ENCODE measurements at regions not wholly inside any gene's neighbourhood (a gene's known extent, or its start where the extent isn't known, plus 50 kb on each side); places are given as distances from the start of the nearest gene placed in this dataset.

DNA sequence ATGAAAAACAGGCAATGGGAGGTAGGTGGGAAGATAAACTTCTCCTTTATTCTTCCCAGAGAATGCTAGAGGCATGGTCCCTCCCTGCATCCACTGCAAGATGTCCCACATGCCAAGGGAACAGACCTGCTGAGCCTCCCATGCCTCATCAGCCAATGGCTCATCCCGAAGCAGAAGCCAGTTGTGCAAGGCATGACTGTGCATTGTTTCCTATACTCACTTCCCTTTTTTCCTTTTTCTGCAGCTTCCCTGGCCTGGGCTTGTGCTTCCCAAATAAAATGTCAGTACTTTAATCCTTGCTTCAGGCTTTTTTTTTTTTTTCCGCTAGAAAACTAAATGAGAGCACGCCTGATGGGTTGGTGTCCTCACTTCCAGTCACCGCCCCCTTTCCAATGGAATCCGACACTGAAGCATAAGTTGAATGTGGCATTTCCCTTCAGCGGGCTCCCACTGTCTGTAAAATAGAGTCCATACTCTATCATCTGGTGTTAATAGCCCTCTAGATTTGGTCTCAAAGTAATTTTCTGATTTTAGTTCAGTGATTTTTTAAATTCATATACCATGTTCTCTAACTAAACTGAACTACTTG, 239.0 kb upstream of the JADE1 start:
- H3K27me3 Mint-ChIP-seq: peaks cover 29% of the 10 kb centered on the region
- Histone ChIP-seq H3K9ac (ENCODE audit: low read length) (no peak overlapping the region), H3K36me3 (replicated peaks in 1 of 2; ENCODE audit: control extremely low read depth in 1 of 2, control insufficient read depth in 1 of 2, extremely low read depth in 1 of 2, insufficient read depth in 2 of 2, low read length in 1 of 2) (no peaks in the 10 kb centered on the region), H3K27me3 (replicated peaks in 1 of 4; ENCODE audit: control extremely low read depth in 1 of 4, control insufficient read depth in 3 of 4, insufficient read depth in 4 of 4, low read length in 3 of 4) (no peaks in the 10 kb centered on the region), H3K4me1 (ENCODE audit: control insufficient read depth in 2 of 2, insufficient read depth in 2 of 2, low read length in 2 of 2) (no peaks in the 10 kb centered on the region), H3K4me2 (replicated peaks; ENCODE audit: low read depth, low read length, poor library complexity, severe bottlenecking) (no peak overlapping the region), H4K20me1 (ENCODE audit: control insufficient read depth, insufficient read depth, low read length, poor library complexity, severe bottlenecking) (no peaks in the 10 kb centered on the region), H3K79me2 (ENCODE audit: control insufficient read depth, insufficient read depth, low read length) (no peaks in the 10 kb centered on the region), H3K4me3 (ENCODE audit: control extremely low read depth in 1 of 5, extremely low read depth in 1 of 5, insufficient read depth in 1 of 5, low read depth in 2 of 5, low read length in 4 of 5) (no peak overlapping the region), H2AFZ (ENCODE audit: insufficient read depth, low read depth, low read length, poor library complexity, severe bottlenecking) (no peak overlapping the region), H3K27ac (ENCODE audit: low read length in 2 of 2) (no peak overlapping the region), H3K9me3 (ENCODE audit: control extremely low read depth in 1 of 3, control insufficient read depth in 2 of 3, insufficient read depth in 1 of 3, low read length in 2 of 3) (no peaks in the 10 kb centered on the region)
- intact Hi-C loops (cut with micrococcal nuclease): no loop called here
- H3K4me1 Mint-ChIP-seq: no peaks in the 10 kb centered on the region
- ChIA-PET POLR2A (no interaction called here), CTCF (no interaction called here)
- ATAC-seq (ENCODE audit: low read depth) (no peak), DNase-seq (no peak)
- 17% methylated on average over 1 of the region's 6 CpGs for WGBS (ENCODE audit: insufficient coverage)
- no peak for TF ChIP-seq EZH2 (IDR thresholded peaks at IDR 0.05; ENCODE audit: borderline replicate concordance, insufficient read depth, low read depth, low read length, poor library complexity, severe bottlenecking)
- TF ChIP-seq, protein P1, sequence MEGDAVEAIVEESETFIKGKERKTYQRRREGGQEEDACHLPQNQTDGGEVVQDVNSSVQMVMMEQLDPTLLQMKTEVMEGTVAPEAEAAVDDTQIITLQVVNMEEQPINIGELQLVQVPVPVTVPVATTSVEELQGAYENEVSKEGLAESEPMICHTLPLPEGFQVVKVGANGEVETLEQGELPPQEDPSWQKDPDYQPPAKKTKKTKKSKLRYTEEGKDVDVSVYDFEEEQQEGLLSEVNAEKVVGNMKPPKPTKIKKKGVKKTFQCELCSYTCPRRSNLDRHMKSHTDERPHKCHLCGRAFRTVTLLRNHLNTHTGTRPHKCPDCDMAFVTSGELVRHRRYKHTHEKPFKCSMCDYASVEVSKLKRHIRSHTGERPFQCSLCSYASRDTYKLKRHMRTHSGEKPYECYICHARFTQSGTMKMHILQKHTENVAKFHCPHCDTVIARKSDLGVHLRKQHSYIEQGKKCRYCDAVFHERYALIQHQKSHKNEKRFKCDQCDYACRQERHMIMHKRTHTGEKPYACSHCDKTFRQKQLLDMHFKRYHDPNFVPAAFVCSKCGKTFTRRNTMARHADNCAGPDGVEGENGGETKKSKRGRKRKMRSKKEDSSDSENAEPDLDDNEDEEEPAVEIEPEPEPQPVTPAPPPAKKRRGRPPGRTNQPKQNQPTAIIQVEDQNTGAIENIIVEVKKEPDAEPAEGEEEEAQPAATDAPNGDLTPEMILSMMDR (IDR thresholded peaks at IDR 0.05): no peak
- no peak overlapping the region for H3K27ac Mint-ChIP-seq
- no peaks in the 10 kb centered on the region for H3K9me3 Mint-ChIP-seq (ENCODE audit: insufficient read depth)
- H3K4me3 Mint-ChIP-seq: no peak overlapping the region

DNA sequence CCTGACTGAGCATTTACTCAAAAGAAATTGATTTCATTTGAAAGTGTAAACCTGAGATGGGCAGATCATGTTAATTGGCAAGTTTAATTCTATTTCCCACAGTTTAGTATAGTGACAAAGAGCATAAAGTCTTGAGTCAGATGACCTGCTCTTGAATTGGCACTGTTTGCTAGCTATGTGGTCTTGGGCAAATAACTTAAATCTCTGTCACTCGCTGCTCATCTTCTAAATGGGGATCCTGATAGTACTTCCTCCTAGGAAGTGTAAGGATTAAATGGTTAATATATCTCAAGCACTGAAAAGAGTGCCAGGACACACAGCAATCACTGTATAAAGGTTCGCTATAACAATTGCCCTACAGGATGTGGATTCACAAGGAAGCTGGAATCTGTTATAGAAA, 242.8 kb upstream of the JADE1 start:
- DNase-seq (no peak), ATAC-seq (ENCODE audit: low read depth) (no peak)
- Histone ChIP-seq H3K79me2 (ENCODE audit: control insufficient read depth, insufficient read depth, low read length) (no peaks in the 10 kb centered on the region), H3K27me3 (replicated peaks in 1 of 4; ENCODE audit: control extremely low read depth in 1 of 4, control insufficient read depth in 3 of 4, insufficient read depth in 4 of 4, low read length in 3 of 4) (no peaks in the 10 kb centered on the region), H2AFZ (ENCODE audit: insufficient read depth, low read depth, low read length, poor library complexity, severe bottlenecking) (no peak overlapping the region), H3K4me2 (replicated peaks; ENCODE audit: low read depth, low read length, poor library complexity, severe bottlenecking) (no peak overlapping the region), H3K9me3 (ENCODE audit: control extremely low read depth in 1 of 3, control insufficient read depth in 2 of 3, insufficient read depth in 1 of 3, low read length in 2 of 3) (no peaks in the 10 kb centered on the region), H3K9ac (ENCODE audit: low read length) (no peak overlapping the region), H4K20me1 (ENCODE audit: control insufficient read depth, insufficient read depth, low read length, poor library complexity, severe bottlenecking) (no peaks in the 10 kb centered on the region), H3K36me3 (replicated peaks in 1 of 2; ENCODE audit: control extremely low read depth in 1 of 2, control insufficient read depth in 1 of 2, extremely low read depth in 1 of 2, insufficient read depth in 2 of 2, low read length in 1 of 2) (no peaks in the 10 kb centered on the region), H3K27ac (ENCODE audit: low read length in 2 of 2) (no peak overlapping the region), H3K4me3 (ENCODE audit: control extremely low read depth in 1 of 5, extremely low read depth in 1 of 5, insufficient read depth in 1 of 5, low read depth in 2 of 5, low read length in 4 of 5) (no peak overlapping the region), H3K4me1 (ENCODE audit: control insufficient read depth in 2 of 2, insufficient read depth in 2 of 2, low read length in 2 of 2) (no peaks in the 10 kb centered on the region)
- WGBS (ENCODE audit: insufficient coverage): no CpG with 5 or more reads among the region's 2 CpGs
- no peaks in the 10 kb centered on the region for H3K9me3 Mint-ChIP-seq (ENCODE audit: insufficient read depth)
- CTCF ChIA-PET: interaction anchor here (0.8 to 1.0 kb wide), 2 partner anchors 295 to 297 kb away, joined by 3 to 4 read pairs; no protein-coding TSS in a partner anchor
- H3K4me1 Mint-ChIP-seq: no peaks in the 10 kb centered on the region
- TF ChIP-seq, protein P1 (IDR thresholded peaks at IDR 0.05): no peak
- TF ChIP-seq EZH2 (IDR thresholded peaks at IDR 0.05; ENCODE audit: borderline replicate concordance, insufficient read depth, low read depth, low read length, poor library complexity, severe bottlenecking): no peak
- H3K4me3 Mint-ChIP-seq: no peak overlapping the region
- peaks cover 35% of the 10 kb centered on the region for H3K27me3 Mint-ChIP-seq
- POLR2A ChIA-PET: no interaction called here
- intact Hi-C loops (cut with micrococcal nuclease): no loop called here
- H3K27ac Mint-ChIP-seq: no peak overlapping the region
